ENCODE measurements at regions not wholly inside any gene's neighbourhood (a gene's known extent, or its start where the extent isn't known, plus 50 kb on each side); places are given as distances from the start of the nearest gene placed in this dataset.
A peak's percentile ranks its signal among the peaks of the same experiment; 100 is the strongest.

- DNase-seq, result no peak
Measured at GRCh38 chr18:75790111-75790510, 362.6 kb upstream of the SMIM21 start.

GRCh38 chr18:75785834-75786233 is 358.3 kb upstream of the SMIM21 start:
- no peak for DNase-seq

- no peak for DNase-seq
Measured at GRCh38 chr18:75785206-75785605, 357.7 kb upstream of the SMIM21 start.

GRCh38 chr18:75784390-75784789 is 356.9 kb upstream of the SMIM21 start:
- DNase-seq, result no peak

- DNase-seq, result no peak
Measured at GRCh38 chr18:75783566-75784281, 356.2 kb upstream of the SMIM21 start.

GRCh38 chr18:75782826-75783225 is 355.3 kb upstream of the SMIM21 start:
- no peak for DNase-seq

- DNase-seq, result no peak
Measured at GRCh38 chr18:75782204-75782603, 354.7 kb upstream of the SMIM21 start.

GRCh38 chr18:75779910-75780309 is 352.4 kb upstream of the SMIM21 start:
- DNase-seq, result no peak

GRCh38 chr18:75779450-75779849 is 351.9 kb upstream of the SMIM21 start:
- no peak for DNase-seq

- no peak for DNase-seq
Measured at GRCh38 chr18:75777630-75778029, 350.1 kb upstream of the SMIM21 start.

GRCh38 chr18:75775121-75775520 is 347.6 kb upstream of the SMIM21 start:
- DNase-seq, result no peak

- DNase-seq, result no peak
Measured at GRCh38 chr18:75773618-75774017, 346.1 kb upstream of the SMIM21 start.

- DNase-seq, result no peak
Measured at GRCh38 chr18:75762758-75763157, 335.3 kb upstream of the SMIM21 start.

- no peak for DNase-seq
Measured at GRCh38 chr18:75760208-75760607, 332.7 kb upstream of the SMIM21 start.

- DNase-seq, result no peak
Measured at GRCh38 chr18:75757951-75758350, 330.4 kb upstream of the SMIM21 start.

GRCh38 chr18:75754433-75754832 is 326.9 kb upstream of the SMIM21 start:
- DNase-seq, result no peak

- no peak for DNase-seq
Measured at GRCh38 chr18:75753753-75754152, 326.2 kb upstream of the SMIM21 start.

GRCh38 chr18:75752740-75753263 is 325.3 kb upstream of the SMIM21 start:
- DNase-seq, result no peak

- no peak for DNase-seq
Measured at GRCh38 chr18:75745147-75745546, 317.6 kb upstream of the SMIM21 start.

- no peak for DNase-seq
Measured at GRCh38 chr18:75742516-75742915, 315.0 kb upstream of the SMIM21 start.

GRCh38 chr18:75739682-75740081 is 312.2 kb upstream of the SMIM21 start:
- no peak for DNase-seq

- DNase-seq, result no peak
Measured at GRCh38 chr18:75735291-75735690, 307.8 kb upstream of the SMIM21 start.

GRCh38 chr18:75730249-75730648 is 302.7 kb upstream of the SMIM21 start:
- DNase-seq, result no peak

GRCh38 chr18:75728621-75729020 is 301.1 kb upstream of the SMIM21 start:
- DNase-seq, result no peak

GRCh38 chr18:75727456-75727855 is 300.0 kb upstream of the SMIM21 start:
- DNase-seq, result peak; percentile 38 to 50

Data from SHP77 (cell line).